Activated CD4-positive, alpha-beta T cell treated with anti-CD3 and anti-CD28 coated beads for 48 hours (primary cell): ENCODE measurements at regions not wholly inside any gene's neighbourhood (a gene's known extent, or its start where the extent isn't known, plus 50 kb on each side); places are given as distances from the start of the nearest gene placed in this dataset.
A peak's percentile ranks its signal among the peaks of the same experiment; 100 is the strongest.

Experiments used
- DNase-seq: peaks from one replicate; pipeline ENCODE4 v3.0.0-alpha.2; 2020

- DNase-seq: no peak
These were observed 76.2 kb upstream of the FRMD1 start for GRCh38 chr6:168155193-168155592.

- no peak for DNase-seq
These were observed 75.4 kb upstream of the FRMD1 start for GRCh38 chr6:168154263-168154917.

GRCh38 chr6:168153553-168153952 lies 74.5 kb upstream of the FRMD1 start:
- no peak for DNase-seq

- no peak for DNase-seq
These were observed 74.0 kb upstream of the FRMD1 start for GRCh38 chr6:168152980-168153379.

- no peak for DNase-seq
These were observed 73.4 kb upstream of the FRMD1 start for GRCh38 chr6:168152306-168152963.

GRCh38 chr6:168150551-168151320 lies 71.7 kb upstream of the FRMD1 start:
- no peak for DNase-seq

- no peak for DNase-seq
These were observed 70.0 kb upstream of the FRMD1 start for GRCh38 chr6:168149015-168149414.

GRCh38 chr6:168148231-168148849 lies 69.3 kb upstream of the FRMD1 start:
- no peak for DNase-seq

GRCh38 chr6:168147205-168147738 lies 68.3 kb upstream of the FRMD1 start:
- no peak for DNase-seq

GRCh38 chr6:168145747-168146596 lies 67.0 kb upstream of the FRMD1 start:
- no peak for DNase-seq

GRCh38 chr6:168139121-168139520 lies 60.1 kb upstream of the FRMD1 start:
- no peak for DNase-seq

- DNase-seq: no peak
These were observed 59.4 kb upstream of the FRMD1 start for GRCh38 chr6:168138436-168138835.

- DNase-seq: no peak
These were observed 58.0 kb upstream of the FRMD1 start for GRCh38 chr6:168137024-168137423.

GRCh38 chr6:168136622-168137021 lies 57.6 kb upstream of the FRMD1 start:
- no peak for DNase-seq

GRCh38 chr6:168136001-168136400 lies 57.0 kb upstream of the FRMD1 start:
- no peak for DNase-seq

- no peak for DNase-seq
These were observed 55.7 kb upstream of the FRMD1 start for GRCh38 chr6:168134560-168135201.

GRCh38 chr6:168133687-168134559 lies 54.9 kb upstream of the FRMD1 start:
- DNase-seq: no peak

GRCh38 chr6:168133168-168133561 lies 54.2 kb upstream of the FRMD1 start:
- no peak for DNase-seq

GRCh38 chr6:168132531-168133167 lies 53.6 kb upstream of the FRMD1 start:
- peak; percentile 27 for DNase-seq
